ENCODE measurements at regions not wholly inside any gene's neighbourhood (a gene's known extent, or its start where the extent isn't known, plus 50 kb on each side); places are given as distances from the start of the nearest gene placed in this dataset.
"Not testable (repeated sequence)": the region's sequence is repeated elsewhere in the genome, so short reads cannot be mapped to it uniquely, and the experiment has no call there.

DNA sequence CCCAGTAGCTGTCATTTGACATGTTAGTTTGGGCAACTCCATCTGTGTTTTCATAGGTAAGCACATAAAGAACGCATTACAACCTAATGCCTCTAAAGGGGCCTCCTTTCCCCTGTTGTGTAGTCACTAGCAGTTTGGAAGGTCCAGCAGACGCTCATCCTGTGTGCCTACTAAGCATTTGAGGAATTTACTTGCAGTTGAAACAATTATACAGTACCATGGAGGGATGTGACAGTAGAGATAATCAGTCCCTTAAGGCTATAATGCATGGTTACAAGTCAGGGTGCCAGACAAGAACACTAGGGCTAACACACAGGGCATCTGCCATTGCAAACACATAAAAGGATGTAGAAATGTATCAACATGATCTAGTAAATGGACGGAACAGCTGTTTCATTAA is 138.3 kb downstream of the PCDH10 start:
- intact Hi-C loops (cut with DNase I) = no loop called here
- Histone ChIP-seq H3K27me3 (no peaks in the 10 kb centered on the region), H3K36me3 (no peaks in the 10 kb centered on the region), H3K4me3 (no peak overlapping the region), H3K27ac (no peak overlapping the region), H3K9me3 (no peaks in the 10 kb centered on the region), H3K4me1 (no peaks in the 10 kb centered on the region)
- TF ChIP-seq CTCF (IDR thresholded peaks at IDR 0.05) = no peak
- no peak for TF ChIP-seq POLR2A (IDR thresholded peaks at IDR 0.05)
- WGBS, 2 donors = 47 to 62% methylated on average over 3 of the region's 3 CpGs
- no peak for DNase-seq

GRCh38 chr4:133278591-133278990 is 129.5 kb downstream of the PCDH10 start:
- WGBS, 2 donors = 56 to 65% methylated on average over 1 of the region's 1 CpG
- H3K9me3 ChIP-seq = peaks cover 0 to 9% (median 0%) of the 10 kb centered on the region in 3 donors
- intact Hi-C loops (cut with DNase I) = no loop called here
- no peak for DNase-seq
- H3K4me3 ChIP-seq = no peak overlapping the region
- no peak overlapping the region for H3K27ac ChIP-seq
- no peaks in the 10 kb centered on the region for H3K27me3 ChIP-seq
- no peak for TF ChIP-seq CTCF (IDR thresholded peaks at IDR 0.05)
- TF ChIP-seq POLR2A (IDR thresholded peaks at IDR 0.05) = no peak
- no peaks in the 10 kb centered on the region for H3K36me3 ChIP-seq
- H3K4me1 ChIP-seq = no peaks in the 10 kb centered on the region

DNA sequence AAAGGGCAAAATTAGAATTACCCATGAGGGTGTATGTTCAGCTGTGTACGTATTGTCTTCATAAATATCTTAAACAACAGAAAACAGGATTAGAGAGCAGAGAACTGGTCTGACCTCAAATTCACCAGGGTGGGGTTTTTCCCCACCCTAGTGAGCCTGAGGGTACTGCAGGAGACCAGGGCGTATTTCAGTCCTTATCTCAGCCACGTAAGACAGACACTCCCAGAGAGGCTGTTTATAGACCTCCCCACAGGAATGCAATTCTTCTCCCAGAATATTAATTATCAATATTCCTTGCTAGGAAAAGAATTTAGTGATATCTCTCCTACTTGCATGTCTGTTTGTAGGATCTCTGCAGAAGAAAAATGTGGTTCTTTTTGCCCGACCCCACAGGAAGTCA is 128.8 kb downstream of the PCDH10 start:
- H3K4me3 ChIP-seq; H3K27ac ChIP-seq; H3K36me3 ChIP-seq; H3K9me3 ChIP-seq; DNase-seq; intact Hi-C loops (cut with DNase I); H3K27me3 ChIP-seq; H3K4me1 ChIP-seq: not testable (repeated sequence)
- WGBS, 2 donors = 78 to 80% methylated on average over 4 of the region's 4 CpGs

GRCh38 chr4:133275246-133275645 is 126.2 kb downstream of the PCDH10 start:
- H3K4me1 ChIP-seq = no peaks in the 10 kb centered on the region
- no peaks in the 10 kb centered on the region for H3K36me3 ChIP-seq
- H3K9me3 ChIP-seq = peaks cover 0 to 9% (median 0%) of the 10 kb centered on the region in 3 donors
- H3K4me3 ChIP-seq = no peak overlapping the region
- no peaks in the 10 kb centered on the region for H3K27me3 ChIP-seq
- DNase-seq = no peak
- WGBS, 2 donors = 44 to 48% methylated on average over 3 of the region's 3 CpGs
- TF ChIP-seq CTCF (IDR thresholded peaks at IDR 0.05) (no peak), POLR2A (IDR thresholded peaks at IDR 0.05) (no peak)
- H3K27ac ChIP-seq = no peak overlapping the region
- intact Hi-C loops (cut with DNase I) = no loop called here

DNA sequence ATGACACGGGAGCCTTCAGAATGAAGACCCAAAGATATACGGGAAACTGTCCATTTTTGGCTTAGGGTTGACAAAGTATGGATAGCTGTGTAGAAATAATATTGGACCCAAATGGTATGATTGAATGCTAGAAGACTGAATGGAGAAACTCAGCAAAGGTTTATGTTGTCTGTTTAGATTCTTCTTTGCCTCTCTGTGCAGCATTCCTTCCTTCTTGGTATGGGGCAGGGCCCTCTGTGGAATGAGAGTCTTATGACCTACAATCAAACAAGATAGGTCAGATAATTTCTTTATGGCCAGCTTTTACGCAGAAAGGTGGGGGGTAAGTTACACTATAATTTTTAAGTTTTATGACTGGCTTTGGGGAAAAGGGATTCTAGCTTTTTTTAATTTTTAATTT is 124.3 kb downstream of the PCDH10 start:
- 64 to 71% methylated on average over 3 of the region's 3 CpGs for WGBS, 2 donors
- no peaks in the 10 kb centered on the region for H3K27me3 ChIP-seq
- no peak for TF ChIP-seq CTCF (IDR thresholded peaks at IDR 0.05)
- TF ChIP-seq POLR2A (IDR thresholded peaks at IDR 0.05) = no peak
- H3K4me1 ChIP-seq = no peaks in the 10 kb centered on the region
- peaks cover 0 to 9% (median 0%) of the 10 kb centered on the region in 3 donors for H3K9me3 ChIP-seq
- no peak overlapping the region for H3K27ac ChIP-seq
- no peak for DNase-seq
- no peaks in the 10 kb centered on the region for H3K36me3 ChIP-seq
- intact Hi-C loops (cut with DNase I) = no loop called here
- H3K4me3 ChIP-seq = no peak overlapping the region

- intact Hi-C loops (cut with DNase I) = no loop called here
- DNase-seq = no peak
These were observed 121.0 kb downstream of the PCDH10 start for GRCh38 chr4:133270021-133270570.

More at GRCh38 chr4:133270021-133270570, 121.0 kb downstream of the PCDH10 start:
- Histone ChIP-seq H3K4me1 (no peaks in the 10 kb centered on the region), H3K27ac (no peak overlapping the region), H3K36me3 (no peaks in the 10 kb centered on the region), H3K27me3 (no peaks in the 10 kb centered on the region), H3K9me3 (no peaks in the 10 kb centered on the region), H3K4me3 (no peak overlapping the region)
- TF ChIP-seq POLR2A (IDR thresholded peaks at IDR 0.05) = no peak
- 47 to 55% methylated on average over 2 of the region's 2 CpGs for WGBS, 2 donors
